ENCODE measurements at regions not wholly inside any gene's neighbourhood (a gene's known extent, or its start where the extent isn't known, plus 50 kb on each side); places are given as distances from the start of the nearest gene placed in this dataset.

DNA sequence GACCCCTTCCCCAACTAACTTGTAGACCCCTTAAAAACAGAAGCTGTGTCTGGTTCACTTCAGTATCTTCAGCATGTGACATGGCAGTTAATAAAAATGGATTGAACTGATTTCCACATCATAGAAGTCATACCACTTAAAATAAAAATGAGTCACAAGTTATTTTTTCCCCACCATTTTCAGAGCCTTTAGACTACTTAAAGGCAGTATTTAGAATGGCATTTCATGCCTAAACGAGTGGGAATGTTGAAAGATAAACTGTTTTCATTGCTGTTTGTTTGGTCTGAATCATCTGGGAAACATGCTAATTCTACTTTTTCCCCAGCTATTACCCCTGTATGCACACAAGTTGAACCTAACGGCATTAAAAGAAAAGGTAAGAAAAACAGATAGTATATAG is 324.0 kb downstream of the RAB38 start:
- Mint-ChIP-seq H3K9me3 (ENCODE audit: unreplicated experiment) (no peaks in the 10 kb centered on the region), H3K4me3 (ENCODE audit: unreplicated experiment) (no peak overlapping the region), H3K27ac (ENCODE audit: low read depth, unreplicated experiment) (no peak overlapping the region), H3K36me3 (ENCODE audit: insufficient read depth, unreplicated experiment) (no peaks in the 10 kb centered on the region), H3K27me3 (ENCODE audit: insufficient read depth, unreplicated experiment) (no peaks in the 10 kb centered on the region), H3K4me1 (ENCODE audit: insufficient read depth, unreplicated experiment) (peaks cover 8% of the 10 kb centered on the region)
- no peak for TF ChIP-seq CTCF (IDR thresholded peaks at IDR 0.05; ENCODE audit: unreplicated experiment)
- ChIA-PET POLR2A (no interaction called here), CTCF (interaction anchor here (0.6 to 1.1 kb wide), 5 partner anchors 11 to 1036 kb away, joined by 3 to 4 read pairs (median 3); no protein-coding TSS in a partner anchor)
- no TSS peak for BruUV-seq (replicated peaks)
- intact Hi-C loops (cut with micrococcal nuclease) = no loop called here
- peak; percentile 16 for DNase-seq (ENCODE audit: unreplicated experiment)

DNA sequence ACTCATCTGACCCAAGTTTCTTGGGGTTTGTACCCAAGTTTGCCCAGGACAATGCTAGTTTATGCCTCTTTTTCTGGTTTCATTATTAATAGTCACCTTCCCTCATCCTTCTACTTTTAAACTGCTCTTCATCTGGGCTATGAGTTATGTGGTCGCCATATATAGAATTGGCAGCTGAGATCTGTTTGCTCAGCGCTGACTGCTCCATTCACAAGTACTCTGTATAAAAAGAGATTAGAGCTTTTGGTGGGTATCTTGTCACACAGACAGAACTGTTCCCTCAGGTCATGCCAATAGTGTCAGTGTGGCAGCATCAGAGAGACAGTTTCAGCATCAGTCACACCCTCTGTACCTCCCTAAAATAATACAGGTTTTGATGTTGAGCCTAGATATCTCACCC is 326.0 kb downstream of the RAB38 start:
- H3K36me3 Mint-ChIP-seq (ENCODE audit: insufficient read depth, unreplicated experiment) = no peaks in the 10 kb centered on the region
- POLR2A ChIA-PET = interaction anchor here (0.9 kb wide), 1 partner anchor 16 kb away, joined by 6 read pairs; no protein-coding TSS in a partner anchor
- no peak overlapping the region for H3K27ac Mint-ChIP-seq (ENCODE audit: low read depth, unreplicated experiment)
- CTCF ChIA-PET = interaction anchor here (0.8 to 0.9 kb wide), 2 partner anchors 9 to 13 kb away, joined by 3 read pairs; no protein-coding TSS in a partner anchor
- H3K4me1 Mint-ChIP-seq (ENCODE audit: insufficient read depth, unreplicated experiment) = peaks cover 8% of the 10 kb centered on the region
- BruUV-seq (replicated peaks) = no TSS peak
- intact Hi-C loops (cut with micrococcal nuclease) = no loop called here
- H3K4me3 Mint-ChIP-seq (ENCODE audit: unreplicated experiment) = no peak overlapping the region
- H3K27me3 Mint-ChIP-seq (ENCODE audit: insufficient read depth, unreplicated experiment) = no peaks in the 10 kb centered on the region
- DNase-seq (ENCODE audit: unreplicated experiment) = no peak
- no peak for TF ChIP-seq CTCF (IDR thresholded peaks at IDR 0.05; ENCODE audit: unreplicated experiment)
- no peaks in the 10 kb centered on the region for H3K9me3 Mint-ChIP-seq (ENCODE audit: unreplicated experiment)

DNA sequence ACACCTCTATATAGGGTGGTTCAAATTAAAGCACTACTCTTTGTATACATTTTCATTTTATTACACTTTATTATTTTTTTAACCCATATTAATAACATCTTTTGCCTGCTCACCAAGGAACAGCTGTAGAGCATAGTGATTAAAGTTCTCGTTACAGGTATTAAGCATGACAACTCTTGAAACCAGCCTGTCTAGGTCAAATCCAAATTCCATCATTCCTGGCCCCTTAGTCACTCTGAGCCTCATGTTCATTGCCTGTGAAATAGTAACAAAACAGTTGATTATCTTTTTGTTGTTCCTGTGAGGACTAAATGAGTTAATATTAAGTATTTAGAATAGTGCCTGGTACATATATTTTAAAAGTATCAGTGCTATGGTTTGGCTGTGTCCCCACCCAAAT is 334.5 kb downstream of the RAB38 start:
- H3K36me3 Mint-ChIP-seq (ENCODE audit: insufficient read depth, unreplicated experiment) = no peaks in the 10 kb centered on the region
- no peak overlapping the region for H3K27ac Mint-ChIP-seq (ENCODE audit: low read depth, unreplicated experiment)
- H3K4me1 Mint-ChIP-seq (ENCODE audit: insufficient read depth, unreplicated experiment) = no peaks in the 10 kb centered on the region
- no peak for TF ChIP-seq CTCF (IDR thresholded peaks at IDR 0.05; ENCODE audit: unreplicated experiment)
- no peaks in the 10 kb centered on the region for H3K27me3 Mint-ChIP-seq (ENCODE audit: insufficient read depth, unreplicated experiment)
- CTCF ChIA-PET = interaction anchor here (0.5 to 1.1 kb wide), 2 partner anchors 9 to 11 kb away, joined by 3 to 4 read pairs; no protein-coding TSS in a partner anchor
- H3K9me3 Mint-ChIP-seq (ENCODE audit: unreplicated experiment) = peaks cover 7% of the 10 kb centered on the region
- intact Hi-C loops (cut with micrococcal nuclease) = no loop called here
- POLR2A ChIA-PET = no interaction called here
- BruUV-seq (replicated peaks) = no TSS peak
- no peak overlapping the region for H3K4me3 Mint-ChIP-seq (ENCODE audit: unreplicated experiment)
- DNase-seq (ENCODE audit: unreplicated experiment) = no peak

- ChIA-PET POLR2A (no interaction called here), CTCF (no interaction called here)
- Mint-ChIP-seq H3K27ac (ENCODE audit: low read depth, unreplicated experiment) (no peak overlapping the region), H3K4me1 (ENCODE audit: insufficient read depth, unreplicated experiment) (no peaks in the 10 kb centered on the region), H3K36me3 (ENCODE audit: insufficient read depth, unreplicated experiment) (no peaks in the 10 kb centered on the region), H3K4me3 (ENCODE audit: unreplicated experiment) (no peak overlapping the region), H3K9me3 (ENCODE audit: unreplicated experiment) (no peaks in the 10 kb centered on the region), H3K27me3 (ENCODE audit: insufficient read depth, unreplicated experiment) (no peaks in the 10 kb centered on the region)
- DNase-seq (ENCODE audit: unreplicated experiment) = no peak
- no peak for TF ChIP-seq CTCF (IDR thresholded peaks at IDR 0.05; ENCODE audit: unreplicated experiment)
- intact Hi-C loops (cut with micrococcal nuclease) = no loop called here
- BruUV-seq (replicated peaks) = no TSS peak
These were observed 343.0 kb downstream of the RAB38 start for GRCh38 chr11:87832211-87832610.

Data from MCF 10A (cell line).